GM21360 (cell line): ENCODE measurements at regions not wholly inside any gene's neighbourhood (a gene's known extent, or its start where the extent isn't known, plus 50 kb on each side); places are given as distances from the start of the nearest gene placed in this dataset.

ENCODE experiments used
- ATAC-seq: cut with Tn5 transposase; IDR thresholded peaks from one replicate; pipeline ENCODE4 v1.9.1; 2021; ENCODE audit warnings: mild to moderate bottlenecking, moderate library complexity; ENCODE audit not compliant: unreplicated experiment

- no peak for ATAC-seq
Measured at GRCh38 chr4:24015782-24016181, 125.9 kb upstream of the PPARGC1A start.

DNA sequence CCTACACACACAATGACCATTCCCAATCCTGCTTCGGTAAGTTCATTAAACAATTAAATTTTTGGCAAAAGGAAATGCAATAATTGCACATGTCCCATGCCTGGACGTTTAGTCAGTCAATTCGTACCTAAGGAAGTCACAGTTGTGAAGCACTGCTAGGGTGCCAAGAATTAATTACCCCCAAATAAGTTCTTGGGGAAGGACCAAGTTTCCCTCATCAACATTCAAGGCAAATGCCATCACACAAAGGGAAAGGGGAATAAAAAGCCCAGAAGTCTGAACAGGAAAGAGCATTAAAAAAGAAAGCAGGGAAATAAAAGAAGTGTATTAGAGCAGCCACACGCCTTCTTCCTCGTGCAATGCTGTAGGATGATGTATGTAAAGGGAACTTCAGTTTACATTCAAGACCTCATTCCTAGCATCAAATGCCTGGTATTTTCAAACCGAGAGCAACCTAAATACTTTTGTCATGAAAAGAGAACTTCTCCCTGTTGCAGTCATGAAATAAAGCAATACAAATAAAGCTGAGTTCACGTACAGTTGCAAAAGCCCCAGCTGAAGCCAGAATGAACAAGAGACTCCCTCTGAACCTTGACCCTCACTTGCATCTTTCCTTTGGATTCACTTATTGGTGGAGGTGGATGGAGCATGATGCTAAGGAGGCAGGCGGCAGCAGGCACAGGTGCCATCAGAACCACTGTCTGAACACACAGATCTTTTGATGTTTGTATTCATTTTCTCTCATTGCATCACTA lies 124.0 kb upstream of the PPARGC1A start:
- ATAC-seq, result no peak

GRCh38 chr4:24010994-24011393 lies 121.1 kb upstream of the PPARGC1A start:
- no peak for ATAC-seq

GRCh38 chr4:24010573-24010972 lies 120.7 kb upstream of the PPARGC1A start:
- no peak for ATAC-seq

DNA sequence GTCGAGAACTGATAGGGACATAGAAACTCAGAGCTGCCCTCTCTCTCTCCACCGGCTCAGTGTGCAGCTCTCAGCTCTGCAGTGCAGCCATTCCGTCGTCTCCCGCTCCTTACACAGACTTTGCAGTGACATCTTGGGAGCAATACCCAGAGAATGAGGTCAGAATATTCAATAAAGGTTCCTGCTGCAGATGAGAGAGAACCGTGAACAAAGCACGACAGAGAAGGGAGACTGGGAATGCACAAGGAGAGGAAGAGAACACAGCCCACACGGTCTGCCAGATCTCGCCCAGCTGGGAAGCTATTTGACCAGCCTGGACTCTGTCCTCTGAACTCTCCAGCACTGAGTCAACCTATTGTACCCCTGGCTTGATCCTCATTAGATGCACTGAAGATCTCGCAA lies 118.0 kb upstream of the PPARGC1A start:
- ATAC-seq, result no peak

DNA sequence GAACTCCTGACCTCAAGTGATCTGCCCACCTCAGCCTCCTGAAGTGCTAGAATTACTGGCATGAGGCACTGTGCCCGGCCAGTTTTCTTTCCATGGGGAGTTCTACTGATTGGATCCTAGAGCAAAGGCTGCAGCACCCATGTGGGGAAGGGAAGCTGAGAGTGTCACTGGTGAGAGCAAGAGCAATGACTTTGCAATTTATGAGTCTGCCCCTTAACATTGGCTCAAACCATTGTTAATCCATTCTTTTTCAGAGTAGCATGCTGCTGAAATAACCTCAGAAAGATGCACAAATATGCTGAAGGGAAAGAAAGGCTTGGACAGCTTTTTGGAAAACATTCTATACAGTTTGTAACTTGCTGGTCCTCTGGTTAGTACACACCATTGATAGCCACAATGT lies 116.4 kb upstream of the PPARGC1A start:
- no peak for ATAC-seq

DNA sequence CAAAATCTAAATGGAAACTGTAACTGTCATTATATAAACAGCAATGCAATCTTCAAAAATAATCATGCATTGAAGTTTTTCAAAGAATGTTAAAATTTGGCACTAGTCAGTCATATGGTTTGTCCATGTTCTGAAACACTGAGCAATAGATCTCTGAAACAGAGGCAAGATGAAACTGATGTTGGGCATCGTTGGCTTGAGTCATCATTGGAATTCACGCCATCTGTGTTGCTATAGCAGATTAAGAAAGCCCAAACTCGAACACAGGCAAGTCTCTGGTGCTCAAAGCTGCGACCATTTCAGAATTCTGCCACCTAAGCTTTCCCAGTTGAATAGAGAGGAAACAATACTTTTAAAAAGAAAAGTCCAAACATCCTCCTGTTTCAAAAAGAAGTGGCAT lies 114.1 kb upstream of the PPARGC1A start:
- ATAC-seq, result no peak

DNA sequence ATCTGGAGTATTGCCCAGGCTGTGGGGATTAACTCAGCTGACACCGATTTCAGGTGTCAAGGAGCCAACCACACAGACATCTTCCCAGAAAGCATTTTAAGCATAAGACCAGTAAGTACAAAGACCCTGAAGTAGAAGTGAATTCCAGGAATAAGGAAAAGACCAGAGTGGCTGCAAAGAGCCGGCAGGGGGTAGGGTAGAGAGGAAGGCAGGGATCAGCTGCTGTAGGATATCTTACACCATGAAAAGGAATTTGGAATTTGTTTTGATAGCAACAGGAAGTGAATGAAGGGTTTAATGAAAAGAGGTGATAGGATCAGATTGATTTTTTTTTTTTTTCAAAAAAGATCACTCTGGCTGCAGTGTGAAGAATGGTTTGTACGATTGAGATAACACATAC lies 113.6 kb upstream of the PPARGC1A start:
- ATAC-seq, result no peak

DNA sequence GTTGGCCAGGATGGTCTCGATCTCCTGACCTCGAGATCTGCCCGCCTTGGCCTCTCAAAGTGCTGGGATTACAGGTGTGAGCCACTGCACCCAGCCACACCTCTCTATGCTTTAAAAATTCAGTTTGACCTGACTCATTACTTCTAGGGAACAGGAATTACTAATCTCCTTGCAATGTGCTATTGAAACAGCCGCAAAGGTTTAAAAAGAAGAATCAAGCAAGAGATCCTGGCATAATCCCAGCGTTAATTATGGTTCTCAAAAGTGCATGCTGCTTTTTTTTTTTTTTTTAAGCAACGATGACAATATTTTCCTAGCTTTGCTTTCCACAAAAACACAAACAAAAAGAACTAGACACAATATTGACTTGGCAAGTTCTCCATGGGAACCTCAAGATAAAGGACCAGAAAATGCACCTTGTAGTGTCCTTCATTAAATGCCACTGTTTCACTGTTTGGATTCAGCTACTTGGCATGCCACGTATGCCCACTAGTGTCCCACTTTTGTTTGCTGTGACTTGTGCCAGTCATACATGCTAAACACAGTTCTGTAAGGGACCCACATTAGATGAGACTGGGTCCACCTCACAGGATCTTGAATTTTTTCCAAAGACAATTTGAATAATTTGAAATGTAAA lies 112.6 kb upstream of the PPARGC1A start:
- no peak for ATAC-seq

DNA sequence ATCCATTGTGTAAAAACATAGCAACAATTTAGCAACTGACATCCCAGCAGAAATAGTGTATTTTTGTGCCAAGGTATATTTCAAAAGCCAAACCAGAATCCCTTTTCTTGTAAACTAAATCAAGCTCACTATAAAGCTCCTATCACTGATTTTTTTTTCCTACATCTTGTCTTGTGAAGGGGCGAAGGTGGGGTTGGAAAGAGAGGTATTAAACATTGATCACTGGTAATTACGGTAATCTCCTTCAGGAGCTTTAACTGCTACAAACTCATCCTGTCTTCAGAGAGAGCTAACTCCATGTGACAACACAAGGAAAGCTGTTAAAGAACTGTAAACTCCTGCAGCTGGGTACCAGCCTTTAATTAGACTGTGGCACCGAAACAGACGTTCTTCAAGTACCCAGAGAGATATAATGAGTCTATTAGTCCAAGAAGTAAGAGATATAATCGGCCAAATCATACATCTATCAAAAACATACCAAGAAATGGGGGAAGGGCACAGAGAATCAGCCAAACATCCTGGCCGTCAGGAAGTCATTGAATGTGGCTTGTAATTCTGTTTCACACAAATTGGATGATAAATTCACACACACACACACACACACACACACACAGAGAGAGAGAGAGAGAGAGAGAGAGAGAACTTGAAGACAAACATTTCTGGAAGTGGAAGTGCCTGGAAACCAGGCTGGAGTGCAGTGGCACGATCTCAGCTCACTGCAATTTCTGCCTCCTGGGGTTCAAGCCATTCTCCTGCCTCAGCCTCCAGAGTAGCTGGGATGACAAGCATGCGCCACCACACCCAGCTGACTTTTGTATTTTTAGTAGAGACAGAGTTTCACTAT lies 111.9 kb upstream of the PPARGC1A start:
- no peak for ATAC-seq

- ATAC-seq, result no peak
Measured at GRCh38 chr4:24000470-24000831, 110.6 kb upstream of the PPARGC1A start.

DNA sequence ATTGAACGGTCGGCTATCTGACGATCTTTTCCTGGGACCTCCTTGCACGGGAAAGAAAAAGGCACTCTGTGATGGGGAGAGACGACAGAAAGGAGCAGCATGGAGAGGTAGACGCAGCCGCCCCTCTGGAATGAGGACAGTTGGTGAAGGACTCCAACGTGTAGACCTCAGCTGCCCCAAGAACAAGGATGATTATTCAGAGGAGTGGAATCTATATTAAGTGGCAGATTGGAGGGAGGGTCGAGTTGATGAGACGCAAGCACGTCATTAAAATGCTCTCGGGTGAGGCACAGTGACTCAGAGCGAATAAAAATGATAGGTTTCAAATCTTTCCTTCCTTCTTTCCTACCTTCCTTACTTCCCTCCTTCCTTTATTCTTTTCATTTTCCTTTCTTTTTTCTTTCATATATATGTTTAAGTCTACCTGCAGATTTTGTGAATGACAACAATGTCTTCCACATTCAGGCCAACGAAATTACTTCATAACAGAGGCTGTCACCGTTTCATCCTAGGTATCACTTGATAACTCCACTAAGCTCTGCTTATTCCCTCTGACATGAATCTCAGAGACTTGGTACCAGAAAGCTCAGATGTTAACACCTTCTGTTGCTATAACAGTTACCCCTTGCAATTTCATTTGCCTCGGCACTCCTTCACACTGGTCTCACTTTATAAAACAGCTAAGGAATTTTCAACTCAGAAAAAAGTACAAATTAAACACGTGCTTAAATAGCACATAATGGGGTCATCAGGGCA lies 110.0 kb upstream of the PPARGC1A start:
- ATAC-seq, result no peak

DNA sequence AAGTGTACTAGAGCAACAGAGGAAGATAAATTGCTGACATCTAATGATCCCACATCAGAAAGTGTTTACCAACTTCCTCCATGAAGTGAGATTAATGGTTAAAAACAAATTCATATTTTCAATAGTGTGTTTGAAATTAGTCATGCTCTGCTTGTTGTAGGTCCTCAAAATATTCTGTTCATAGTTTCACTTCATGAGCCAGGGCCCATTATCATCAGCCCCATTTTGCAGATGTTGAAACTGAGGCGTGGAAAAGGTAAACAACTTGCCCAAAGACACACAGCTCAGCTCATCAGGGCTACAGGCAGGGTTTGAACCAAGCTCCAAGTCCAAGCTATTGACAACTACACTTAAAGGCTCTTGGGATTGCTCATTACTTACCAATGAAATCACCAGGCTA lies 103.5 kb upstream of the PPARGC1A start:
- no peak for ATAC-seq

- no peak for ATAC-seq
Measured at GRCh38 chr4:23991444-23991843, 101.6 kb upstream of the PPARGC1A start.

- ATAC-seq, result no peak
Measured at GRCh38 chr4:23986270-23986669, 96.4 kb upstream of the PPARGC1A start.

GRCh38 chr4:23981328-23981727 lies 91.5 kb upstream of the PPARGC1A start:
- no peak for ATAC-seq

GRCh38 chr4:23979534-23979933 lies 89.7 kb upstream of the PPARGC1A start:
- ATAC-seq, result no peak

- ATAC-seq, result no peak
Measured at GRCh38 chr4:23978002-23978401, 88.2 kb upstream of the PPARGC1A start.

DNA sequence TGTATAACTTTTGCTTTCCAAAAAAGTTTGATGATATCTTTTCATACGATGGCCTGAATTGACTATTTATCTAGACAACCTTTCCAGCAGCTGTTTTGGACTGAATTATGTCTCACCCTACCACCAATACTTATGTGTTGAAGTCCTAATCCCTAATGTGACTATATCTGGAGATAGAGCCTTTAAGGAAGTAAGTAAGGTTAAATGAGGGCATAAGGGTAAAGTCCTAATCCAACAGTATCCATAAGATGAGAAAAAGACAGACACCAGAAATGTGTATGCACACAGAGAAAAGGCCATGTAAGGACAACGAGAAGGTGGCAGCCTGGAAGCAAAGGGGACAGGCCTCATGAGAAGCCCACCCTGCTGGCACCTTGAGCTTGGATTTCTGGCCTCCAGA lies 86.6 kb upstream of the PPARGC1A start:
- ATAC-seq, result no peak

DNA sequence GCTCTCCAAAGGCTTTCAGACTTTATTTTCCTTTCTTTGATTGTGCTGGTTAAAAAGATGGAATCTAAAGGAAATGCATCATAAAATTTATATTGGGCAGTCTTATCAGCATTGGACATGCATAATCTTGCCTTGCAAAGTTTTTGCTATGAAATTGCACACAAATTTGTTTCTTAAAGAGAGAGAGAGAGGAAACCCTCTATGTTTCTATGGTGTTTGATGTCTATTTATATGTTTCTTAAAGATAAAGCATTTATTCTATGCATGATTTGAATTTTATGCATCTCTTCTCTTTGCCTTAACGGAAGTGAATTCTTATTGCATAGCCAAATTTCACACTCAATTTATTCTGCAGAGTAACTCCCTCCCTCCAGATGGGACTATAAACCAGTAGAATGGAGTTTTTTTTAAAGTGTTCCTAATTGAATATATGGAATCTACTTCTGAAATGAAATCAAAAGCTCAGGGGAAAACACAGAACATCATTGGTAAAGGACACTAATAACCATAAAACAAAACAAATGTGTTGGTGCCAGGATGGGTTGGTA lies 83.5 kb upstream of the PPARGC1A start:
- ATAC-seq, result no peak

DNA sequence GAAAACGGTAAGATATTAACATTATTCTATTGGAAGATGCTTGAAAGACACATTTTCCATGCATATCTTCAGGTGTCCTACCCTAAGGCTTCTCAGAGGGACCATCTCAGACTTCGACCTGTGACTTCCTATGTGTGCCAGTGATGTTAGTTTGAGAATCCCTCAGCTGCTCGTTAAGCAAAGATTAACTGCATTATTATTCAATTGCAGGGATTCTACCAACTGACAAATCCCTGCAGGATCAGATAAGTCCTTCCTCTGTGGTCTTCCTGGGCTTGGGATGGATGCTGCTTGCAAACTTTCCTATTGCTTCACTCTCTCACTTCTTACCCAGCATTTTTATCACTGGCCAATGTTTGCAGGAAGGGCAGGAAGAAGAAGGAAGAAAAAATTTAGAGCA lies 83.0 kb upstream of the PPARGC1A start:
- ATAC-seq, result no peak
